ENCODE measurements at regions not wholly inside any gene's neighbourhood (a gene's known extent, or its start where the extent isn't known, plus 50 kb on each side); places are given as distances from the start of the nearest gene placed in this dataset.

- H3K4me3 ChIP-seq (ENCODE audit: insufficient read depth, low read depth, low read length), result no peak overlapping the region
- H3K79me1 ChIP-seq (ENCODE audit: low read depth in 1 of 2, low read length in 2 of 2), result no peaks in the 10 kb centered on the region
- H3K23ac ChIP-seq (ENCODE audit: low read depth, low read length), result no peak overlapping the region
- H2BK15ac ChIP-seq (ENCODE audit: low read depth, low read length), result no peak overlapping the region
- no TSS peak for BruUV-seq (replicated peaks)
- H4K20me1 ChIP-seq (ENCODE audit: insufficient read depth, low read length), result no peaks in the 10 kb centered on the region
- DNase-seq, result no peak
- intact Hi-C loops (cut with micrococcal nuclease), result no loop called here
- H3K27ac ChIP-seq (ENCODE audit: insufficient read depth, low read length), result no peak overlapping the region
- WGBS, 2 experiments (ENCODE audit: extremely low coverage in 2 of 2, insufficient read length in 1 of 2), result 86% methylated on average over 1 of the region's 6 CpGs; no CpG with 5 or more reads in 1 of the 2 experiments
- no peak overlapping the region for H3K14ac ChIP-seq (replicated peaks; ENCODE audit: low read depth, low read length)
- H3K4me1 ChIP-seq (ENCODE audit: control insufficient read depth, insufficient read depth, low read length), result no peaks in the 10 kb centered on the region
- no peak overlapping the region for H2BK5ac ChIP-seq (ENCODE audit: low read depth, low read length, poor library complexity, severe bottlenecking)
- H3K4me2 ChIP-seq (ENCODE audit: low read depth, low read length), result no peak overlapping the region
- ChIA-PET POLR2A (ENCODE audit: unreplicated experiment) (no interaction called here), CTCF (interaction anchor here (0.6 to 1.4 kb wide), 3 partner anchors 82 to 262 kb away, joined by 3 to 5 read pairs (median 3); no protein-coding TSS in a partner anchor)
- H3K18ac ChIP-seq (ENCODE audit: low read depth, low read length), result no peak overlapping the region
- H3K9me1 ChIP-seq (ENCODE audit: insufficient read depth, low read length), result no peaks in the 10 kb centered on the region
- H2BK120ac ChIP-seq (ENCODE audit: low read depth, low read length), result no peak overlapping the region
- H4K8ac ChIP-seq (ENCODE audit: low read depth in 2 of 2, low read length in 2 of 2), result no peak overlapping the region
- H3K56ac ChIP-seq (ENCODE audit: extremely low read depth, insufficient read depth, low read length), result no peak overlapping the region
- H3K27me3 ChIP-seq (ENCODE audit: control insufficient read depth, insufficient read depth, low read length), result peaks cover 4% of the 10 kb centered on the region
- H3K9ac ChIP-seq (ENCODE audit: low read depth, low read length), result no peak overlapping the region
- H3K9me3 ChIP-seq (ENCODE audit: control insufficient read depth, insufficient read depth, low read length), result no peaks in the 10 kb centered on the region
- H3K36me3 ChIP-seq (ENCODE audit: control insufficient read depth, insufficient read depth, low read length), result no peaks in the 10 kb centered on the region
- TF ChIP-seq POLR2A (IDR thresholded peaks at IDR 0.05; ENCODE audit: low read depth, low read length) (no peak), CTCF (conservative IDR thresholded peaks at IDR 0.05; ENCODE audit: low read depth, low read length) (no peak), SMC3 (IDR thresholded peaks at IDR 0.05; ENCODE audit: low read depth, low read length) (no peak), CEBPB (IDR thresholded peaks at IDR 0.05; ENCODE audit: low read depth, low read length) (no peak), NFE2L2 (IDR thresholded peaks at IDR 0.05; ENCODE audit: low read depth, low read length) (no peak), ELK1 (IDR thresholded peaks at IDR 0.05; ENCODE audit: borderline replicate concordance, low read depth, low read length) (no peak), MAFK (IDR thresholded peaks at IDR 0.05; ENCODE audit: low read depth, low read length) (no peak), USF2 (IDR thresholded peaks at IDR 0.05; ENCODE audit: low read depth, low read length) (no peak), CHD1 (IDR thresholded peaks at IDR 0.05; ENCODE audit: low read depth, low read length) (no peak), BHLHE40 (IDR thresholded peaks at IDR 0.05; ENCODE audit: low read depth, low read length) (no peak), FOS (IDR thresholded peaks at IDR 0.05; ENCODE audit: low read depth, low read length) (no peak), MAZ (IDR thresholded peaks at IDR 0.05; ENCODE audit: borderline replicate concordance, low read depth, low read length) (no peak)
- ATAC-seq (ENCODE audit: low read depth), result no peak
- dilution Hi-C loops (cut with HindIII; ENCODE audit: low sequenced_read_pairs, unreplicated experiment), result no loop called here
- H2AFZ ChIP-seq (replicated peaks; ENCODE audit: low read length, poor library complexity), result no peak overlapping the region
- no peak overlapping the region for H2AK9ac ChIP-seq (replicated peaks; ENCODE audit: low read depth, low read length, poor library complexity)
- no peak overlapping the region for H4K91ac ChIP-seq (ENCODE audit: insufficient read depth, low read depth, low read length)
- H2BK20ac ChIP-seq (ENCODE audit: low read depth, low read length), result no peak overlapping the region
- no peak overlapping the region for H4K5ac ChIP-seq (ENCODE audit: low read depth, low read length)
- in situ Hi-C loops (cut with MboI; ENCODE audit: low sequenced_read_pairs), result loop anchor here (25.0 kb wide), 1 partner anchor 665 kb away; no protein-coding TSS in a partner anchor
- no peak overlapping the region for H3K4ac ChIP-seq (ENCODE audit: low read depth, low read length)
- no peak overlapping the region for H2AK5ac ChIP-seq (ENCODE audit: low read depth, low read length)
Measured at GRCh38 chr1:21351901-21352300, 61.6 kb upstream of the ECE1 start.

All from IMR-90 (cell line).